HG02884 (cell line): ENCODE measurements at regions not wholly inside any gene's neighbourhood (a gene's known extent, or its start where the extent isn't known, plus 50 kb on each side); places are given as distances from the start of the nearest gene placed in this dataset.

ENCODE experiments used
- ATAC-seq: cut with Tn5 transposase; IDR thresholded peaks from one replicate; pipeline ENCODE4 v1.9.1; 2021; ENCODE audit warnings: mild to moderate bottlenecking, moderate library complexity; ENCODE audit not compliant: unreplicated experiment

- ATAC-seq, result peak; percentile 64
Observed at GRCh38 chr6:1482381-1483166, 93.2 kb downstream of the FOXF2 start.

GRCh38 chr6:1485678-1486077 lies 96.3 kb downstream of the FOXF2 start:
- ATAC-seq, result no peak

- no peak for ATAC-seq
Observed at GRCh38 chr6:1486387-1486786, 97.0 kb downstream of the FOXF2 start.

GRCh38 chr6:1487239-1487638 lies 97.9 kb downstream of the FOXF2 start:
- ATAC-seq, result no peak

DNA sequence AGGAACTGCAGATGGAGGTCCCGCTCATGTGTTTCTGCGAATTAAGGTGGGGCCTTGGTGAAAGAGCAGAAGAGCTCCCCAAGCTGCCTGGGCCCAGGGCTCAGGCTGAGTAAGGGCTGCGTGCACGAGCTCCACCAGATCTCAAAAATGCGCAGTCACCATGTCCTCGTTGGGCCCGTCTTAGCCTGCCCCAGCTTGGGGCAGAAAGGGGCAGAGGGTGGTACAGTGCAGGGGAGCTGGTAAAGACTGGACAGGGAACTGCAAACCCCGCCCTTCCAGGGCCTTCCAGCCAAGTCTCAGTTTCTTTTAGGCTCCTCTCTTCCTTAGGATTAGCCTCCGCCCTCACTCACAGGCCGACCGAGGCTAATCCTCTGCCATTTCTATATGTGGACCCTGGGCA lies 101.6 kb downstream of the FOXF2 start:
- no peak for ATAC-seq

DNA sequence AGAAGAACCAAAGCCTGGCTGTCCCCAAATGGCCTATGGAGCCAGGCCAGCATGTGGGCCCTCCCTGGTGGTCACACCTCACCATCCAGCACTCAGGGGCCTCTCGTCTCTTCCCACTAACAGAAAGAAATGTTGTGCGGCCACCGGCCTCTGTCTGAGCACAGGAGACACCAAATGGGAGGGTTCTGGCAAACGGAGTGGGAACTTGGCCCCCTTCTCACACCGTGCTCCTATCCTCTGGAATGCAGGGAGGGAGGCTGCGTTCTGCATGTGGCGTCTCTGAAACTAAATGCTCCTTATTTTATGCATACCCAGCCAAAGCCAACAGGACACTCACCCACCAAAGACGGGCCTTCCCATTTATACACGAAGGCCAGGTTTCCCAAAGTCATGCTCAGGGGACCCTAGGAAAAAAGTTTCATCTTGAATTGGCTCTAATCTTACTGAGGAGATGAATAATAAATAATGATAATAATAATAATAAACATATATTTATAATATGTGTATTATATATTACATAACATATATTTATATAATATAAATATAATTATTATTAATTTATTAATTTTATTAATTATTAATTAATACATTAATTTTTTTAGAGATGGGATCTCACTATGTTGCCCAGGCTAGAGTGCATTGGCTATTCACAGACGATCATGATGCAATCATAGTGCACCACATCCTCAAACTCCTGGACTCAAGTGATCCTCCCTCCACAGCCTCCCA lies 102.4 kb downstream of the FOXF2 start:
- ATAC-seq, result no peak

- ATAC-seq, result no peak
Observed at GRCh38 chr6:1494671-1495070, 105.3 kb downstream of the FOXF2 start.

GRCh38 chr6:1495344-1495743 lies 106.0 kb downstream of the FOXF2 start:
- ATAC-seq, result no peak

GRCh38 chr6:1496092-1496491 lies 106.7 kb downstream of the FOXF2 start:
- no peak for ATAC-seq

DNA sequence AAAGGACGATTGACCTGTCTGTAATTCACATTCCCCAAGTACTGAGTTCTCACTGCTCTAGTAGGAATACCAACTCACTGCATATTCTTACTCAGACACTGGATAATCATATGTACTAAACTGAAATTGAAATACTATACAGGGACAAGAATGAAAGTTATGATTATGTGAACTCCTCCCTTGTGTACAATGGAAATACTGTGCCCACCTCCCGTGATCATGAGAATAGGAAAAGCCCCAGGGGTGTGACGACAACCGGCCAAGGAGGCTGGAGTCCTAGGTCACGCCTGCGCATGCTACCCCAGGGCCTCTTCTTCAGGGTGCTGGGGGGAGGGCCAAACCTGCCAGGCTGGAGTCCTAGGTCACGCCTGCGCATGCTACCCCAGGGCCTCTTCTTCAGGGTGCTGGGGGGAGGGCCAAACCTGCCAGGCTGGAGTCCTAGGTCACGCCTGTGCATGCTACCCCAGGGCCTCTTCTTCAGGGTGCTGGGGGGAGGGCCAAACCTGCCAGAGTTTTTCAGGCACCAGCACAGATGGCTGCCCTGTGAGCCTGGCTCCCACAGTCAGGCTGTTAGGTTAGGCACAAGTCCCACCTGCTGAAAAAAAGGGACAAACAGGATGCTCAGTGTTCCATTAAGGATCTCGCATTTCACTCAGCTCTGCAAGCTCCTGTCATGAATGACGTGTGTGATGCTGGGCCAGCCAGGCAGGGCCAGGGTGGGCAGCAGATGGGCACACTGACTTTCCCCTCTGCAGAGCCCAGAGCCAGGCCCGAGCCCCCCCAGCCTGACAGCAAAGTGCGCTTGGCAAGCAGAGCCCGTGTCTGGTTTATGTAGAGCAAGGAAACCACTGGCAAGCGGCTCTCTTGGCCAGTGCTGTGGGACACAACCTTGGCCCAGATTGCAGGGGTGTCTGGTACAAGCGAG lies 107.7 kb downstream of the FOXF2 start:
- ATAC-seq, result no peak

DNA sequence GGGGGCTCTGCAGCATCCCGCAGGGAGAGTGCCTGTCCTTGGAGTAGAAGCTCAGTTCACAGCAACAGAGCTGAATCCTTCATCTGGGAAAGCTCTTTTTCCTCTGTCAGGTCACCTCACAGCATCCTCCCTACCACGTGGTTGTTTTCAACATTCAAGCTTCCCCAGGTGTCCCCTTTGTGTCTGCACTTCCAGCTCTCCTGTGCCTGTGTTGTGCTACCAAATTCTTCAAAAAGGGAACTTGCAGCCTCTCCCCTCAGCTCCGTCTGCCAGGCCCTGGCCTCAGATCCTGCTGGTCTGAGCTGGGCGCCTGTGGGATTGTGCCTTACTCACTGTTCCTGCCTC lies 108.4 kb downstream of the FOXF2 start:
- ATAC-seq, result no peak

DNA sequence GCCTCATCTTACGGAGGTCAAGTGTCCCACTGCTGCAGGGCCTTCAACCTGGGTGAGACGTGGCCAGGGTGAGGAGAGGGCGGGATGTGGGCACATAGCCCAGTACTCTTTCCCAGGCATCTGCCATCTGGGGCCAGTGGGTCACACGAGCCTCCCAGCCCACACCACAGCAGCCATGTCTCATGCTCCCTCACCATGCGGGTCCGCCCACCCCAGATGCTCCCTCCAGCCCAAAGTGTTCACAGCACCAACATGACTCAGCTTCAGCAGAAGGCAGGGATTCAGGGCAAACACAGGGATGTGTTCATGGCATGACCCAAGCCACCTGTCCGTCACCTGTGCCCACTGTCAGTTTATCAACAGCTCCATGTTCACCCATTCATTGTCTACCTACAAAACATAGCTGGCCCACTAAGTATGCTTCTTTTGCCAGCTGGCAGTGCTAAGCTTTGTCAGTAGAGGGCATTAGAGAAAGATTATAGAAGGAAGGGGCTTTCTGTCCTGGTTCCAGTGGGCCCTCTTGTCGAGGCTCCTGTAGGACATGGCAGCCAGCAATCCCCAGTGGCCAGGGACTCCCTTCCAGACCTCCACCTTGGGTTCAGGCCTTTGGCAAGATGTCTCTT lies 109.2 kb downstream of the FOXF2 start:
- ATAC-seq, result no peak

- ATAC-seq, result no peak
Observed at GRCh38 chr6:1499777-1500176, 109.9 kb upstream of the FOXC1 start.

GRCh38 chr6:1500913-1501312 lies 108.8 kb upstream of the FOXC1 start:
- no peak for ATAC-seq

GRCh38 chr6:1502041-1502440 lies 107.7 kb upstream of the FOXC1 start:
- ATAC-seq, result no peak

- ATAC-seq, result no peak
Observed at GRCh38 chr6:1503811-1504210, 105.9 kb upstream of the FOXC1 start.

DNA sequence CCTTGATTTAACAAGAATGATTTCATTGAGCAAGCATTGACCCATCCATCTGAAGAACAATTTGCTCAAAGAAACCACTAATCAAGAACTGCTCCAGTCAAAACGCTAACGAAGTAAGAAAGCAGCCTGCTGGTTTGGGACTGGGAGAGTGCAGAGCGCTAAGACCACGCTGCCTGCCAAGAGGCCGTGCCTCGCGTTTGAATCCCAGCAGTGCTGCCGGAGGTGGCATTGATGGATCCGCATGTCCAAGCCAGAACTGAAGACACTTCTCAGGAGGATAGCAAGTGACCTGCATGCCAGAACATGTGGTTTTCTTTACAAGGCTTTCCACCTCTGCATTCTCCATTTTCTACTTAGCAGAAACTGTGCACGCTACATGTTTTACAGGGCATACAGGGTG lies 105.2 kb upstream of the FOXC1 start:
- no peak for ATAC-seq

DNA sequence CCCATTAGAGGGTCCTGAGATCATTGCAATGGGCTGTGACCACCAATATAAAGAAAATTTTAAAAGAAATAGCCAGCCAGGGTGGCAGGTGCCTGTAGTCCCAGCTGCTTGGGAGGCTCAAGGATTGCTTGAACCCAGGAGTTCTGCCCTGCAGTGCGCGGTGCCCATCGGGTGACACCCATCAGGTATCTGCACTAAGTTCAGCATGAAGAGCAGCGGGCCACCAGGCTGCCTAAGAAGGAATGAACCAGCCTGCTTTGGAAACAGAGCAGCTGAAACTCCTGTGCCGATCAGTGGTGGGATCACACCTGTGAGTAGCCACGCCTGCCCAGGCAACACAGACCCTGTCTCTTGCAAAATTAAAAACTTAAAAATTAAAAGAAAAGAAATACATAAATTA lies 102.5 kb upstream of the FOXC1 start:
- ATAC-seq, result no peak

GRCh38 chr6:1509241-1509640 lies 100.5 kb upstream of the FOXC1 start:
- no peak for ATAC-seq

DNA sequence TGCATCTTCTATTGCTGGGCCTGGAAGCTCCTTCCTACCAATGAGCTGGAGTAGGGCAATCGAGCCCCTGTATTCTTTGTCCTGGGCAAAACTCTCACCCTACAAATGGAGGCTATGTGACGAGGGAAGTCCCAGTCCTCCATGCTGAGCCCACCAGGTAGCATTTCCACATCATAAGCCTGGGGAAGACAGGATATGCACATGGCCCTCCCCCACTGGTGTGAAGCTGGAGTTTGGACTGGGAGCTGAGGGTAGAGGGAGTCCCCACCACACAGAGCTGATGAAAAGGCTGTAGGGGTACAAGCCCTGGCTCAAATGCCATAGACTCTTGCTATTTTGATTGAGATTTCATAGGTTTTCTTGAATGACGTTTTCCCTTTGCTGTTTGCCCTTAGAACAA lies 99.5 kb upstream of the FOXC1 start:
- ATAC-seq, result no peak

GRCh38 chr6:1513215-1513780 lies 96.4 kb upstream of the FOXC1 start:
- ATAC-seq, result no peak
